ENCODE measurements at regions not wholly inside any gene's neighbourhood (a gene's known extent, or its start where the extent isn't known, plus 50 kb on each side); places are given as distances from the start of the nearest gene placed in this dataset.

DNA sequence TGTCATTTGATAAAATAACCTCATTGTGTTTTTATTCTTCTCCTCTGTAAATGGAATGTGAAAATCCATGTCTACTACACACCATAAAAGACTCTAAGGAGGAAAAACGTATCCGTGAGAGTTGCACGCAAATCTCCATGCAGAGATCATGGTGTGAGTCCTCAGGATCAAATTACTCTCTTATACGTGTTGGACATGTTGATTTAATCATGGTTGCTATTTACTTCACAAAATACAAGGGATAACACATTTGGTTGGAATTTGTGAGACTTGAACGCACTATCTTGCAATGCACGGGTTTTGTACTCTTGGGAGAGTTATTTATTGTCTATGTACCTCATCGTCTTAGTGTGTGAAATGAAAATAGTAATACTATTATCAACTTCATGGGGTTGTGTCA, 128.0 kb upstream of the RASSF8 start:
- TF ChIP-seq, protein P1, sequence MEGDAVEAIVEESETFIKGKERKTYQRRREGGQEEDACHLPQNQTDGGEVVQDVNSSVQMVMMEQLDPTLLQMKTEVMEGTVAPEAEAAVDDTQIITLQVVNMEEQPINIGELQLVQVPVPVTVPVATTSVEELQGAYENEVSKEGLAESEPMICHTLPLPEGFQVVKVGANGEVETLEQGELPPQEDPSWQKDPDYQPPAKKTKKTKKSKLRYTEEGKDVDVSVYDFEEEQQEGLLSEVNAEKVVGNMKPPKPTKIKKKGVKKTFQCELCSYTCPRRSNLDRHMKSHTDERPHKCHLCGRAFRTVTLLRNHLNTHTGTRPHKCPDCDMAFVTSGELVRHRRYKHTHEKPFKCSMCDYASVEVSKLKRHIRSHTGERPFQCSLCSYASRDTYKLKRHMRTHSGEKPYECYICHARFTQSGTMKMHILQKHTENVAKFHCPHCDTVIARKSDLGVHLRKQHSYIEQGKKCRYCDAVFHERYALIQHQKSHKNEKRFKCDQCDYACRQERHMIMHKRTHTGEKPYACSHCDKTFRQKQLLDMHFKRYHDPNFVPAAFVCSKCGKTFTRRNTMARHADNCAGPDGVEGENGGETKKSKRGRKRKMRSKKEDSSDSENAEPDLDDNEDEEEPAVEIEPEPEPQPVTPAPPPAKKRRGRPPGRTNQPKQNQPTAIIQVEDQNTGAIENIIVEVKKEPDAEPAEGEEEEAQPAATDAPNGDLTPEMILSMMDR (IDR thresholded peaks at IDR 0.05): no peak
- Histone ChIP-seq H3K27ac (no peak overlapping the region), H3K27me3 (peaks cover 0 to 4% (median 0%) of the 10 kb centered on the region in 7 donors), H3K36me3 (no peaks in the 10 kb centered on the region), H3K9me3 (no peaks in the 10 kb centered on the region), H3K4me3 (no peak overlapping the region), H3K4me1 (peaks cover 0 to 21% (median 4%) of the 10 kb centered on the region in 9 donors)
- ATAC-seq: no peak
- intact Hi-C loops (cut with DNase I): no loop called here
- WGBS, 2 donors: 77 to 81% methylated on average over 7 of the region's 7 CpGs
- no peak for DNase-seq

DNA sequence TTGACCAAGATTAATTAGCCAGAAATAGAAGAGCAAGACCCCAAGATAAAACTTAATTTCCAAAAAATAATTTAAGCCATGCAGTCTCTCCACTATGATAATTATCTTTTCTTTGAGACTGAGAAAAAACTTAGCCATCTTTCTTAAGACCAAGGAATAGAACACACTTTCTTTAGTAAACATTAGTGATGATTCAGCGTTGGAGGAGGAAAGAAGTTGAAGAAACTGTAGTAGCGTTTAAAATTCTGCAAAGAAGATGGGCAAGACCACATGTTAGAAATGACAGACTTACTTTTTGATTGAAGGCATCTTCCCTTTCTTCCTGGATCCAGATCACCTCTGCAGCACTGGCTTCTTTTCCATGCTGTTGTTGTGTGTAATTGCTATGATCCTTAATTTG, 124.8 kb upstream of the RASSF8 start:
- H3K4me3 ChIP-seq: no peak overlapping the region
- no peak overlapping the region for H3K27ac ChIP-seq
- no peaks in the 10 kb centered on the region for H3K36me3 ChIP-seq
- H3K9me3 ChIP-seq: peaks cover 0 to 4% (median 0%) of the 10 kb centered on the region in 11 donors
- DNase-seq (no peak), ATAC-seq (no peak)
- peaks cover 0 to 4% (median 0%) of the 10 kb centered on the region in 7 donors for H3K27me3 ChIP-seq
- H3K4me1 ChIP-seq: peaks cover 0 to 9% (median 2%) of the 10 kb centered on the region in 9 donors
- WGBS, 2 donors: 58 to 93% methylated on average over 2 of the region's 2 CpGs
- TF ChIP-seq, protein P1 (IDR thresholded peaks at IDR 0.05): no peak
- intact Hi-C loops (cut with DNase I): no loop called here

DNA sequence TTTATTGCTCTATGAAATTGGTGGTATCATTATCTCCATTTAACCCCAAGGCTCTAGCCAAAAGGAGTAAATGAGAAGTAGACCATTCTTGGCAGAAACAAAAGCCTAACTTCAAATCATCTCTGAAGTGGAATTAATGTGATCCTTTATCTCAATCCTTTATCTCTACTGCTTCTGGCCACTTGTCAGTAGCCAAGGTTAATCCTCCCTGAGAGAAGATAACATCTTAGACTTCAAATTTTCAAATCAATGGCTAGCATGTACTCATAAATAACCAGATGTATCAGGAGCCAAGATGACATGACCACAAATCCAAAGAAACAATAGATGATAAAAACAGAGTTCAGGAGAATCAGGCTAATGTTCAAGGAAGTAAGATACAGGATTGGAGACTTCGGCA, 123.1 kb upstream of the RASSF8 start:
- TF ChIP-seq, protein P1 (IDR thresholded peaks at IDR 0.05): no peak
- 78 to 87% methylated on average over 1 of the region's 1 CpG for WGBS, 2 donors

DNA sequence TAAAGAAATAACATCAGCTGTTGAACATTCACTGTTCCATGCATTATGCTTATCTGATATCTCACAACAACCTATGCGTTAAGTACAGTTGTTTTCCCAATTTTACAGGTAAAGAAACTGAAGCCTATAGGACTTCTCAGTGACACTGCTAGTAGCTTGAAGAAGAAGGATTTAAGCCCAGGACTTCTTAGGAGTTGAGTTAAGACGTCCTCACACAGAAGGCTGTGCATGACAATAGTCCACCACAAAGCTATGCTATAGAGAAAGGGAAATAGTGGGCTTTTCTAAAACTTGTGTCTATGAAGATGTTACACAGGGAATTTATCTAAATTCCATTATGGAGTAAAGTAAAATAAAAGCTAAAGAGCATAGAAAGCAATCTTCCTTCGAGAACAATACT, 120.5 kb upstream of the RASSF8 start:
- WGBS, 2 donors: 82 to 86% methylated on average over 3 of the region's 3 CpGs

More for the DNA sequence above, 123.1 kb upstream of the RASSF8 start:
- Histone ChIP-seq H3K27ac (no peak overlapping the region), H3K4me1 (no peaks in the 10 kb centered on the region), H3K4me3 (no peak overlapping the region), H3K9me3 (peaks cover 0 to 4% (median 0%) of the 10 kb centered on the region in 11 donors), H3K27me3 (peaks cover 0 to 4% (median 0%) of the 10 kb centered on the region in 7 donors), H3K36me3 (no peaks in the 10 kb centered on the region)
- ATAC-seq: no peak
- DNase-seq: no peak
- intact Hi-C loops (cut with DNase I): no loop called here

More for the DNA sequence above, 120.5 kb upstream of the RASSF8 start:
- Histone ChIP-seq H3K27me3 (no peaks in the 10 kb centered on the region), H3K9me3 (peaks cover 0 to 4% (median 0%) of the 10 kb centered on the region in 11 donors), H3K4me1 (no peaks in the 10 kb centered on the region), H3K36me3 (no peaks in the 10 kb centered on the region), H3K4me3 (no peak overlapping the region), H3K27ac (no peak overlapping the region)
- TF ChIP-seq, protein P1 (IDR thresholded peaks at IDR 0.05): no peak
- ATAC-seq: no peak
- intact Hi-C loops (cut with DNase I): no loop called here
- DNase-seq: no peak
